HG03571 (cell line): ENCODE measurements at regions not wholly inside any gene's neighbourhood (a gene's known extent, or its start where the extent isn't known, plus 50 kb on each side); places are given as distances from the start of the nearest gene placed in this dataset.

Source experiments
- ATAC-seq: cut with Tn5 transposase; IDR thresholded peaks from one replicate; pipeline ENCODE4 v1.9.1; 2021; ENCODE audit not compliant: unreplicated experiment

DNA sequence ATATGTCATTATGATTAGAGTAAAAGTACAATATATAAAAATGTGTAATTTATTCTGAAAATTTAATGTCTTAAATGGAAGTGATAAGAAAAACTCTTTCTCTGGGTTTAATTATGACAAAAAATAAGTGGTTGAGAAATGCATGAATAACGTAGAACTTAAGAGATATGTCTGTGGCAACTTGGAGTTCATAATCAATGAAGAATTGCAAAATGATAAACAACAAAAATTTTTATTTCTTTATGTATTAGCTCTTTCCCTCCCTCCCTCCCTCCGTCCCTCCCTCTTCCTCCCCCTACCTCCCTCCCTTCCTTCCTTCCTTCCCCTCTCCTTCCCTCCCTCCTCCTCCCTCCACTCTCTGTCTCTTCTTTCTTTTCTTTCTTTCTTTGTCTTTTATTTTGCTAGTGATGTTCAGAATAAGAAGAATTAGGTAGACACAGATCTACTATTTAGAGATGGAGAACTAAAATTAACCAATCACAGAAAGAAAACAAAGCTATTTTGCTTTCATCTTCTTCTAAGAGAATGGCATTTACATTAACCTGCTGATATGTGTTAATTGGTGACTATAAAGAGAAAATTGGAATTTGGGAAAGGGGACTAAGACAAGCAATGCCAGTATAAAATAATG is 96.3 kb upstream of the PDC start:
- ATAC-seq: no peak

DNA sequence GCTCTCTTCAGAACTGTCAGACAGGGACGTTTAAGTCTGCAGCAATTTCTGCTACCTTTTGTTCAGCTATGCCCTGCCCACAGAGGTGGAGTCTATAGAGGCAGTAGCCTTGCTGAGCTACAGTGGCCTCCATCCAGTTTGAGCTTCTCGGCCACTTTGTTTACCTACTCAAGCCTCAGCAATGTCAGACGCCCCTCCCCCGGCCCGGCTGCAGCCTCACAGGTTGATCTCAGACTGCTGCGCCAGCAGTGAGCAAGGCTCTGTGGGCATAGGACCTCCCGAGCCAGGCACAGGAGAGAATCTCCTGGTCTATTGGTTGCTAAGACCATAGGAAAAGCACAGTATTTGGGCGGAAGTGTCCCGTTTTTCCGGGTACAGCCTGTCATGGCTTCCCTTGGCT is 89.9 kb upstream of the PDC start:
- no peak for ATAC-seq

GRCh38 chr1:186541003-186541402 is 80.1 kb upstream of the PDC start:
- no peak for ATAC-seq

DNA sequence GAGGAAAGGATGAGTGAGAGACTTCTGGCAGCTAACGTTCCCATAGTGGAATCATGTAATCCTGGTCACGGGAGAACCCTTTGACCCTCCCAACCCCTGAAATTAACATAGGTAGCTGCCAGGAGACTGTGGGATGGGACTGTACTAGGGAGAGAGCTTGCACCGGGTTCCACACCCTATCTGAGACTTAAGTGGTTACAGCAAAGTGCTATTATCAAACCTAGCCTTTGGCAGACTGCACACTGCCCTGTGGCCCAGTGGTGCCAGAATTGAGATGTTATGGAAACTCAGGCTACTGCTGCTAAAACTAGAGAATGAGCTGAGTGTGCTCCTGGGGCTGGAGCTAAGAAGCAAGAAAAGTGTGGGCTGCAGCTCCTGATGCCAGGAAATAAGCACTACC is 79.6 kb upstream of the PDC start:
- no peak for ATAC-seq

DNA sequence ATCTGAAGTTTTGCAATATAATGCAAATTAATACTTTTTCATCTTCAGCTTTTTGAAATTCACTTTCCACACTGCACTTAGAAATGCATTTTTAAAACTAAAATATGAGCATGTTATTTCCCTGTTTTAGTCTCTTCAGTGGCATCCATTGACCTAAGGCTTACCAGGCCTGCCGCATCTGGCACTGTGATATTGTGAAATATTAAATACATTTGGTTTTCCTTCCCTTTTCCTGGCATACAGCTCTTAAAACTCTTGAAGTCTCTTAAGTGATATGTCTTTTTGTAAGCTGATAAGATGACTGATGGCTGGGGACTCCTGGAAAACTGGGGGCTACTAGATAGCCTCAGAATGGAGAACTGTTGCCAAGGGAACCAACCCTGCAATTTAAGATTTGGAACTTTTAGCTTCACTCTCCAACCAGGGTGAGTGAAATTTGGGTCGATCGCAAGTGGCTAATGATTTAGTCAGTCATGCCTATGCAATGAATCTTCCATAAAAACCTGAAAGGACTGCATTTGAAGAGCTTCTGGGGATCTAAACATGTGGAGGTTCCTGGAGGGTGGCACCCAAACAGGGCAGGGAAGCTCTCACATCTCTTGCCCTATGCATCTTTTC is 75.5 kb upstream of the PDC start:
- no peak for ATAC-seq

DNA sequence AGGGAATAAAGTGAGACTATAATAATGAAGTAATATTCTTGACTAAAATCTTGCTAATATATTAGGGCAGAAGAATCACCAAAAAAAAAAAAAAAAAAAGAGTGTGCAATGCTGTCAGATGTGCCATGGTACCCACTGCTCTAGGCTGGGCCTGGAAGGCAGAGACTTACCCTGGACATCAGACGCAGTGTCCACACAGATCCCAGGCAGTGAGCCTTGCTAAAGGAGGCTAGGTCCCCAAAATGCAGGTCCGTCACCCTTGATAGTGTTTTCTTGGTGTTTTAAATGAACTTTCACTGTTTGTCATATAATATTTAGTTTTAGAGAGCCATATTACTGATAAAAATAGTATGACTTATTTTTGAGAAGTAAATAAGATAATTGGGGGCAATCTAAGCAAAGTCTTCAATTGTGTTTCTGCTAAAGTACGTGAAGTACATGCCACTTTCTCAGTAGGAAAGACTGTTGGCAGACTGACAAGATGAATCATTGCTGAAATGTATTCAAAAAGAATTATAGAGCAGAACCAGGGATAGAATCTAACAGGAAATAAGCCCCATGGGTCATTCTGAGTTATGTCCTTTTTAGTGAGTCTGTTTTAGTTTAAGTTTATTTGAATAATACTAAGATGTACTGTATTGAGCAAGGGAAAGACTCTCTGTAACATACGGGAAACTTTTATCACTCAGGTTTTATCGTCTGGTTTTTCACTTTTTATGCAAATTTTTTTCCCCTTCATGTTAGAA is 74.6 kb upstream of the PDC start:
- no peak for ATAC-seq

- no peak for ATAC-seq
Observed at GRCh38 chr1:186534401-186534800, 73.5 kb upstream of the PDC start.

DNA sequence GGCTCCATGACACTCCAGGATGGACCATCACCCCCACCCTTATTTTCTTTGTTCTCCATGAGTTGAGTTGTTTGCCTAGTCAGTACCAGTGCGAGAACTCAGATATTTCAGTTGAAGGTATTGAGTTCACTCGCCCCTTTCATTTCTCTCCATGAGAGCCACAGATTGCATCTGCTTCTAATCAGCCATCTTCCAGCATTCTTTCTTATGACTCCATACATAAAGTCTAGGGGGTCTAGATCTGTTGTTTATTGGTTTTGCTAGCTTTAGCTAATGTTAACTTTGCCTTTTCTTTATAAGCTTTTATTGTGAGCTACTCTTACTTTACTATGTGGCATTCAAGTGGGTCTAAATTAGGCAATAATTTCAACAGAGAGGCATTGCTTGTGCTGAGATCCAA is 71.6 kb upstream of the PDC start:
- no peak for ATAC-seq

GRCh38 chr1:186531561-186532165 is 70.7 kb upstream of the PDC start:
- no peak for ATAC-seq

DNA sequence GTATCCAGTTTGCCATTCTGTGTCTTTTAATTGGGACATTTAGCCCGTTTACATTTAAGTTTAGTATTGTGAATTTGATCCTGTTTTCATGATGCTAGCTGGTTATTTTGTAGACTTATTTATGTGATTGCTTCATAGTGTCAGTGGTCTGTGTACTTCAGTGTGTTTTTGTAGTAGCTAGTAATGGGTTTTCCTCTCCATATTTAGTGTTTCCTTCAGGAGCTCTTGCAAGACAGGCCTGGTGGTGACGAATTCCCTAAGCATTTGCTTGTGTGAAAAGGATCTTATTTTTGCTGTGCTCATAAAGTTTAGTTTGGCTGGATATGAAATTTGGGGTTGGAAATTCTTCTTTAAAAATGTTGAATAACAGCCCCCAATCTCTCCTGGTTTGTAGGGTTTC is 69.2 kb upstream of the PDC start:
- no peak for ATAC-seq

- ATAC-seq: no peak
Observed at GRCh38 chr1:186519982-186520381, 59.1 kb upstream of the PDC start.

DNA sequence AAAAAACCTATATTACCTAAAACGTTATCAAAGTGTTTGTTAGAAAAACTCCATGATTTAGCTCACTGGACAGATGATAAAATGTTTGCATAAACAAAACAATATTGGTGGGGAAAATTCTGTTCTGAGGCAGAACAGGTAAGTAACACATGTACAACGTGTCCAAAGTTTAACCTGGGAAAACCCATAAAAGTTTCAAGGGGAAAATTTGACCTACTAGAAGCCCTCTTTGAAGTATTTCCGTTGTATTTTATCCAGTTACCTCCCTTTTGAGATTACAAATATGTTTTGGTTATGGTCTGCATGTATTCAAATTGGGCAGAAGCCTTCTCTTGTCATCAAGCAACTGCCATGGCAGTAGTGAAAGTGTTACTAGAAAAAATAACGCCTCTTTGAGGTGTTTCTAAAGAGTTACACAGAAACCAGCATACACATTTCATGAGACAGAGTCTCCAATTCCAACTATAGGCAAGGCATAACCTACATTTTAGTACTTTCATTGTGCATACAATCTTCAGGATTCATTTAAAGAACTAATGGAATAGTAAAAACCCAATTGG is 58.0 kb upstream of the PDC start:
- ATAC-seq: no peak

DNA sequence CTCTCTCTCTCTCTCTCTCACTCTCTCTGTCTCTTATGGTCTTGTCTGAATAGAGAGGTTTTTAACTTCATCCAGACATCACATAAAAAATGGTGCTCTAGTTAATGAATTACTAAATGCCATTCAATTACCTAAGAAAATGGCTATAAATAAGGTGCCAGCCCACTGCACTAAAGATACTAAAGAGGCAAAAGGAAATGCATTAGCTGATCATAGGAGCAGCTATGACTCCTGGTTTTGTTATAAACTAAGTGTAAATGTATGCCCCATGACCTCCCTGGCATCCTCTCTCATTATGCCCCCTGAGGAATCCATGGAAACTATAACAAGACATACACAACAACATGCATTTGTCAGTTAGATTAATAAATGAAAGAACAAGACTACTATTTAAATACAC is 57.5 kb upstream of the PDC start:
- ATAC-seq: no peak

DNA sequence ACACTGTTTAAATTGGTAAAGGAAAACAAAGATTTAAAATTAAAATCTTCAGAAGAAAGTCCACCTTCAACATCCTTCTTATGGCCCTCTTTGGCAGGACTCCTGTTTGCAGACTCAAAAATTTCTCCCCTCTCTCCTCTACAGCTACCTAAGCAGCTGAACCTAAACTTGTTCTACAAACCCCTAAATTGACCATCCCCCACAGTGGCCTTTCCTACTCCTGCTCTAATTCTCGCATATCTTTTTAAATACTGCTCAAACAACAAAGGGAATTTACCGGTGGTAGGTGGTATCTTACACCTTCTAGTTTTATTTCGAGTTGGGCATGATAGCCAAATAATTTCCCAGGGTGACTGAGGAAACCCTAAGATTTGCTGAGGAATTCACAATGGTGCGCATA is 53.5 kb upstream of the PDC start:
- no peak for ATAC-seq

DNA sequence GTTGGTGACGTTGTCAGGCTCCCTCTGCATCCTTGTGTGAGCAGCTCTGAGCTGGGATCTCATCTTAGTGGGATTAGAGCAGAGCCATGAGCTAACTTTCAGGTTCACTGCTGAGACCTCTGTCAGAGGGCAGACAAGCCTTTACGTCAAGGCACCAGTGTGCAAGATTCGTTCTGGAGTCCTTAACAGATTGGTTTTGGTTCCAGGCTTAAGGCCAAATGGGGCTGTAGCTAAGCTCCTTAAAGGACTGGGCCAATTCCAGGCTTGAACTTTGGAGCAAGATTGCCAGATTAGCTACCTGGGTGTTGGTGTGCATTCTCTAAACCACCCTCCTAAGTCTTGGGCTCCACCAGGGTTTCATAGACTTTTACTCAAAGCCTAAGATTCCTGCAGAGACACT is 52.6 kb upstream of the PDC start:
- no peak for ATAC-seq

DNA sequence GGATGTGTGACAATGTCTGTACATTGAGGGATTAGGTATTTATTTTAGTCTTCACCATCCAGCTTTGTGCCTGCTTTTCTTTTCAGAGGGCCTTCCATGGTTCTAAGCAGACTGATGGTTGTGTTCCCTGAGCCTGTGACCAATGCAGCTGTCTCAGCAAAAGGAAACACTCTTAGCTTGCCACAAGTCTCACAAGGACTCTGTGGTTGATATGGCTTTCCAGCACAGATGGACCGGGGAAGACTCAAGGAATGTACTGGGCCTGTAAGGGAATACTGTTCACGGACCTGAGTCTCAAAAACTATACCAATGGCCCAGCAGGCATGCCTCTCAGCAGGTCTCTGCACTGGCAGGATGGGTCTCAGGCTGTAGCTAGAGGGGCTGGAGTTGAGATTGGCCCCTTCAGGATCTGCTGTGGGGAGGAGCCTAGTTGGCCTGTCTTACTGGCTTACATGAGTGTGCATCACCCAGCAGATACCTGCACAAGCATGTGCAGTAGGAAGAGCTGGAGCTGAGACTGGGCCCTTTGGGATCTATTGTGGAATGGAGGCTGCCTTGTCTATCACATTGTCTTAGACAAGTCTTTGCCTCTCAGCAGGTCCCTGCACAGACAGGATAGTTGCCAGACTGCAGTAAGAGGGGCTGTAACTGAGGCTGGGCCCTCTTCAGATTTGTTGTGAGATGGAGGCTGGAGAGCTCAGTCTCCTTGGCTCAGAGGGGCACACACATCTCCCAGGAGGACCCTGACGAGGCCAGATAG is 52.0 kb upstream of the PDC start:
- no peak for ATAC-seq

GRCh38 chr1:186511761-186512637 is 51.1 kb upstream of the PDC start:
- no peak for ATAC-seq
